Cerebellar nuclear complex (tissue), 1 donor: ENCODE measurements at regions not wholly inside any gene's neighbourhood (a gene's known extent, or its start where the extent isn't known, plus 50 kb on each side); places are given as distances from the start of the nearest gene placed in this dataset.

Source experiments
- DNase-seq, 2 experiments: peaks; one replicate each; lab custom pipeline; 2025; lab: John Stamatoyannopoulos, UW

DNA sequence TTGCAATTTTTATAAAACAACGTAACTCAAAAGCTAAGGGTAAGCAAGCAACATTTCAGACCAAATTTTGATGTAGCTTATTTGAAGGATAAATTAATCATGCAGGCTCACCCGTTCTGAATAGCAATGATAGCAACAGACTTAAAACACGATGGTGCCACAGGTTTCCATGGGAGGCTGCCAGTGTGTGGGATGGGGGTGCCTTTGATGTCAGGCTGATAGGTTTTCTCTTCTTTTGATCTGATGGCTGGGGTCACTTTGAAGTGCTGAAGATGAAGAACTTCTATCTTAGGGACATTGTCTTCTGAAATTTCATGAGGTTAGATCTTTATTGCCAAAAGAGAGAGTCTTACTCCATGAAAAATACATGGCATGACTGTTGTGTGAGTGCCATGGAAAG is 206.8 kb downstream of the LPIN1 start:
- DNase-seq: no peak

DNA sequence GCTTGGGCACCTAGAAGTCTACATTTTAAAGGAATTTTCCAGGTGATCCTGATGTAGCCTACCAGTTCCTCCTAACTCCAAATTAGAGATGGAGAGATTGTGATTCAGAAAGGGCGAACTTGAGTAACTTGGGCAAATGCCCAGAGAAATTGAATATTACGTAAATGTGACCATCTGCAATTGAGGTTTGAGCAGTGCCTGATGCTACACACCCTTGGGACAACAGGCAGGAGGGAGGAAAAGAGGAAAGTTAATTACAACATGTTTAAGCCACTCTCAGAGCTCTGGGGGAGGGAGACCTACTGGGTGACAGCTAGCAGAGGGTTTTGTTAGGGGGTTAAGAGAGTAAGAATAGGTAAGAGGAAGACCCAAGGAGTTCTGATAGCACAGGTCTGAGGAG is 208.9 kb downstream of the LPIN1 start:
- DNase-seq: no peak

DNA sequence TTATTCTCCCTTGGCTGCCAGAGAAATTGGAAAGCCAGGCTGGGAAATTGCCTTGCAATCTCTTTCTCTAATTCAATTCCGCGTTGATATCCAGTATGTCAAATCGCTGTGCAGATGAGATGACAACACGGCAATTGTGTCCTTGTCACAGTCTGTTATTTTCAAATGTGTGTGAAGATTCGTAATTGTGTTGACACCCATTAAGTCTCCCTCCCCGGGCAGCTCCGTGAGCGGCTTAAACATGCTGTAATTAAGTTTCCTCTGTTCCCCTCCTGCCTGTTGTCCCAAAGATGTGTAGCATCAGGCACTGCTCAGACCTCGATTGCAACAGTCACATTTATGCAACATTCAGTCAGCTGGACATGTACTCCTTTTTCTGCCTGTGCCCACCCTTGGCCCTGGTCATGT is 209.5 kb downstream of the LPIN1 start:
- no peak for DNase-seq

DNA sequence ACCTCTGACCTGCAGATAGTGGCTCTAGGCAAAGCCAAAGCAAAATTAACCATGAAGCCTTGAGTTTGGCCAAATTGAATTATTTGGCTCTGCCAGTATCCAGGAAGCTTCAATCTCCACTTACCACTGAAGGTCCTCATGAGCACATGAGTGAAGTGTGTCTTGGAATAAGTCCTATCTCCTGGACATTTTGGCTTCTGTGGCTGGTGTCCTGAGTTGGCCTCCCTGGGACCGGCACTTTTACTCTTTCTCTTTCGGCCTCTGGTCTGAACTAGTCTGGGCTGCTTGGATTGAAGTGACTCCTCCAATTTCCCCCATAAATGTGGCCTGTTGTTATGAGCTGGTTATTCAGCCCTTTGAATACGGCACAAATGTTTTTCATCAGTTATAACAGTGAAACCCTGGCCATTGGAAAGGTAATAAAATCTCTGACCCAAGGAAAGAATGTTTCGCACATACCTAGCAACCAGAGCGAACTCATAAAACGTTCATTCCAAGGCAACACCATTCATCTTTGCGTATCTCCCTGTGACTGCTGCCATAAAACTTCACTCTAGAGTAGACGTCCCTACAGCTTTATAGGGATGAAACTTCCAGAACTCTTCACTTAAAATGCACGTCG is 216.4 kb downstream of the LPIN1 start:
- DNase-seq: no peak

DNA sequence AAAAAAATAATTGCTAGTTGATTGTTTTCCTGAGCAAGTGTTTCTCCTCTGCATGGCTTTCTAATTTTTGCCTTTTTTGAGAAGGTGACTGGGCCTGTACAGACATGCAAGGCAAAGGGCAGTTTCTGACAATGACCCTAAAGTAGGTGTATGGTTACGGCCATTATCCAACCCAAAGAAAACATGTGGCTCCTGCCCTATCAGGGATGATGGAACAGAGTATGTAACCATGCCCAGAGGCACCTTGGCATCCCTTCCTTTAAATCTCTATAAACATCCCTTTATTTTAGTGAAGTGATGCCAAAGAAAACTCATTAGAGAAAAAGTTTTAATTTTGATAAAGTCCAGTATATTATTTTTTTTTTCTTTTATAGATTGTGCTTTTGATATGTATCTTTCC is 217.5 kb downstream of the LPIN1 start:
- no peak for DNase-seq

DNA sequence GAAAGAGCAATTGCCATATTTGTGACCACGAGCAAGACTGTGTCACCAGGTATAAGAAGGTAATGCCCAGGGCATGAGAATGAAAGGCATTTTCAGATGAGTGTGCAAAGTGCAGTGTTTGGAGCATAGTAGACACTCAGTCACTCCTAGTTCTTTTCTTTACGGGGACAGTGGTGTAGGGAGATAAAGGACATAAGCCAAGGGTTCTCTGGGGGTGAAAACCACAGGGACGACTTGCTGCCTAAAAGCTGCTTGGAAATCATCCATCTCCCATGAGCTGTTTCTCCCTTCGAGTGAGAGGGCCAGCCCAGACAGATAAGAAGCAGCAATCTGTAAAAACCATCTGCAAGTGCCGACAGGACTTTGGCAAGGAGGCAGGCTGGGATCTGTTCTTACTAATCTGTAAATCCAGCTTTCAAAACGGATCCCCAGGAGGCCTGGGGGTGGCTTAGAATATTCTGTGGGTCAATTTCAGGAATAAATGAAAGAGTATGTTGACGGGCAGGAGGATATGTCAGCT is 221.6 kb downstream of the LPIN1 start:
- no peak for DNase-seq

DNA sequence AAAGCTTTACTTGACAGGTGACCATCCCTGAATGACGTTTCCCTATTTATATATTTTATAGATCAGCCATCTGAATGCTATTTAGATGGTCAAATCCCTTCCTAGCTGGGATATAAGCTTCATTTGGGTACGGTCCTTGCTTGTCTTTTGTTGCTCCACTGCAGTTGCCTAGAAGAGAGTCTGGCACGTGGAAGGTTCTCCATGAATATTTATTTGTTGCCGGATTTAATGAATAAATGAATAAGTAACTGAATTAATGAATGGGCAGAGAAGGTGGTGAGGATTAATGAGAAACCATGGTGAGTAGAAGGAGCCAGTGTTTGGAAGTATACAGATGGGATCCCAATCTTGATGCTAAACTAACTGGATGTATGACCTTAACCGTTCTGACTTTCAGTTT is 222.1 kb downstream of the LPIN1 start:
- DNase-seq: no peak

DNA sequence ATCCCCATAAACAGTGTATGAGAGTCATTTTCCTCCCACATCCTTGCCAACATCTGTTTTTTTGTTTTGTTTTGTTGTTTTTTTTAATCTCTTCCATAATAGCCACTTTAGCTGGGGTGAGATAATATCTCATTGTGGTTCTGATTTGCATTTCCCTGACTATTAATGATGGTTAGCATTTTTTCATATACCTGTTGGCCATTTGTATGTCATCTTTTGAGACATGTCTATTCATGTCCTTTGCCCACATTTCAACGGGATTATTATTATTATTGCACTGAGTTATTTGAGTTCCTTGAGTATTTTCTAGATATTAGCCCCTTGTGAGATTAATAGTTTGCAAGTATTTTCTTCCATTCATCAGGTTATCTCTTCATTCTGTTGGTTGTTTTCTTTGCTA is 223.3 kb downstream of the LPIN1 start:
- DNase-seq: no peak

DNA sequence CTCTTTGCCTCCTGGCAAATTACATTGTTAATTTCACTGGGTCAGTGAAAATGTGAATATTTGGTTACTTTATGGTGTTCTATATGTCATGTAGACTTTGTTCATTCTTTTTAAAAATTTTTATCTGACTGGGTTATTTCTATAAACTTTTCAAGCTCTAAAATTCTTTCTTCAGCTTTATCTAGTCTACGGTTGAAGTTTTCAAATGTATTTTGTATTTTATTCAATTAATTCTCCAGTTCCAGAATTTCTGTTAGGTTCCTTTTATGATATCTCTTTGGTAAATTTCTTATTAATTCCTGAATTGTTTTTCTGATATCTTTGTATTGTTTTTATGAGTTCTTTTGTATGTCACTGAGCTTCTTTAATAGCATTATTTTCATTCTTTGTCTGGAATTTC is 228.1 kb downstream of the LPIN1 start:
- DNase-seq: no peak

DNA sequence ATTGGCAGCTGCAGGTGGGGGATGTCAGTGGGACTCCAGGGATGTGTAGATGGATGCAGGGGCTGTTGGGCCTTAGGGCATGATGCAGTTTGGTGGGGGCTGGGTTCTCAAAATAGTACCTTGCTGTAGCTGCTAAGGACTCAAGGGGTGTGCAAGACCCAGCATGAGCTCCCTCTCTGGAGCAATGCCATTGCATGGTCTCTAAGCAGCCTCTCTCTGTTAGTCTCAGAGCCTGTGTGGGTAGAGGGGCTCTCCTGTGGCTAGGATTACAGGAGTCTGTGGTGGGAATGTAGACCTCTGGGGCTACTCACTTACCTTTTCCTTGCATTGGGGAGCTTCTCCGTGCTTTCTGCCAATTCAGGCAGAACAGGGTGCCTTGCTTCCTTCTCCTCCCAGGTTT is 228.9 kb downstream of the LPIN1 start:
- no peak for DNase-seq

DNA sequence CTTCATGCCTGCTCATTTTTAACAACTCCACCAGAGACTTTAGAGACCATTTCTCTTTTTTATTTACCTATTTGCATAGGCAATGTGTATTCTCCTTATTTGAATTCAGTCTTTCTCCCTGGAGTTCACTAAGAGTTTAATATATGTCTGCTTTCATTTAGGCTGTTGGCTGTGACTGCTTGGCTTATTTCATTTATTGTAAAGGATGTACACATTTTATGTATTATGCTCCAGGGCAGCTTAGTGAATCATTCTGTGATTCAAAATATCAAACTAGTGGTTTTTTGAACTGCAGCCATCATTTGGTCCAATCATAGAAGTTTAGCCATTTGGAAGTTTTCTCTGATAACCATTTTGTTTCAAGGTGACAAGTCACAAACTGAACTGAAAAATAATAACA is 229.6 kb downstream of the LPIN1 start:
- DNase-seq: no peak

DNA sequence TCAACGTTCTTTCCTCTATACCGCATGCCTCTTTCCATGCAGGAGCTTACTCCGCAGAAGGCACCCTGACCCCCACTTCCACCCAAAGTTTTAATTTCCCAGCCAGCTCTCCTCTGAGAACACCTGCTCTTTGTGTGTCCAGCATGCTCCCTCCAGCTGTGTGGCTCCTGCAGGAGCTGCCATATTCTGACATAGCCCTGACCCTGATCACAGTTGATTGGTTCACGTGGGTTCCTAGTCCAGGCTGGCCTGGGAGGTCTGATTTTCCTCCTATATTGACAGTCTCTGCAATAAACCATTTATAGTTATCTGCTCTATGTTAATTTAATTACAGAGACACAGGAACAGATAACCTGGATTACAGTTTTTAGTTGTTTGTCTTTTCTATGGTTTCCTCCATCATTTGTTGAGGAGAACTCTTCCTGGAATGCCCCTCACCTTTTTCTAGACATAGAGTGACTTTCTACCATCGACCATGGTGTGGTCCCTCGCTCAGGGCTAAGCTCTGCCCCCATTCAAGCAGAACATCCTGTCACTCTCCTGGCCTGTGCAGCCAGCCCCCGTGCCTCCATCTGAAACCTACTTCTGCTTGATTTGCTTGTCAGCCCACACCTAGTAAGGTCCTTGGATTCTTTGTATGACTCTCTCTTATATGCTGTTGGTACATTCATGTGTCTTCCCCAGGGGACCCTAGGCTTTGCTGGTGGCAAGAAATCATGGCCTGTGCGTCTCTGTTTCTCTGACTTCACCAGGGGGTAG is 231.5 kb downstream of the LPIN1 start:
- DNase-seq: no peak

DNA sequence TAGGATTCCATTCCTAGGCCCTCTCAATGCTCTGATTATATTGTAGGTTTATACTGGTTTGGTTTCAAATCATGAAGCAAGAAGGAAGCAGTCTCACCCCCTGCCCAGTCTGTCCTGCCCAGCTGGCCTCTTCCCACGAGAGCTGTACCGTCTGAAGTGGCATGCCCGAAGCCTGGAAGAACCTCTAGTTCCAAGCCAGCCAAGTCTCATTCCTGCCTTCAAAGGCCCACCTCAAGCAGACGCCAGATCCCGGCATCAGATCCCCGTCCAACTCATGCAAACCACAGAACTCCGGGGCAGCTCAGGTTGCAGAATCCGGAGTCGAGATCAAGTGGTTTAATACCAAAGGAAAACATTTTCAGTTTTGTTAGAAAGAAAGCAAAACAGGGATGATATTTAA is 234.4 kb downstream of the LPIN1 start:
- DNase-seq: no peak

DNA sequence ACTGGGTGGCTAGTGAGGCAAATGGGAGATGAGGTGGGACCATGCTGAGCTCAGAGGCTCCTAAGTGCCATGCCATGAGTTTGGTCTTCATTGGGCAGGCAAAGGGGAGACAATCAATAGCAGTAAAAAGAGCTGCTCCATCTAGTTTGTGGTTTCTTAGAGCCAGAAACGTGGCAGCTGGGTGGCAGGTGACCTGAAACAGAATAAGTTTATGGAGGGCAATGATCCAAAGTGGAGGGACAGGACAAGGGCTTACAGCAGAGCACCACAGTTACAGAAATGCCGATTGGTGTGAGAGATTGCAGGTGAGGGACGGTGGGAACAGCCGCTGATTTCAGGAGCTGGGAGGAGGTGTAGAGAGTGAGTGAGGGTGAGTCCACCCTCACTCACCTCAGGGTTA is 237.0 kb downstream of the LPIN1 start:
- DNase-seq: no peak

DNA sequence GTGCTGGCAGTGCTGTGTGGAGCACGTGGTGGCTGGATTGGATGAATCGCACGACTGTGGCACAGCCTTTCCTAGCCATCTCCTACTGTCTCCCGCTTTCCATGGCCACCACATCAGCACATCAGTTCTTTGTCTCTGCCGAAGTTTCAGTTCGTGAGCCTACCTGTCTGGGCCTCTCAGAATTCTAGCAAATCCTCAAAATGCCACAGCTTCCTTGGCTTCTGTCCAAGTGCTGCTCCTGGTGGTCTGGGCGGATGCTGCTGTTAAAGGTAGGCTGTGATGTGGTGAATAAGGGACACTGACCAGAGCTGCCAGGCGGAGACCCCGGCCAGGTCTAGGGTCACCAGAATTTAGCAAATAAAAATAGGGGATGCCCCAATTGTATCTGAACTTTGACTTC is 237.4 kb downstream of the LPIN1 start:
- DNase-seq: no peak

DNA sequence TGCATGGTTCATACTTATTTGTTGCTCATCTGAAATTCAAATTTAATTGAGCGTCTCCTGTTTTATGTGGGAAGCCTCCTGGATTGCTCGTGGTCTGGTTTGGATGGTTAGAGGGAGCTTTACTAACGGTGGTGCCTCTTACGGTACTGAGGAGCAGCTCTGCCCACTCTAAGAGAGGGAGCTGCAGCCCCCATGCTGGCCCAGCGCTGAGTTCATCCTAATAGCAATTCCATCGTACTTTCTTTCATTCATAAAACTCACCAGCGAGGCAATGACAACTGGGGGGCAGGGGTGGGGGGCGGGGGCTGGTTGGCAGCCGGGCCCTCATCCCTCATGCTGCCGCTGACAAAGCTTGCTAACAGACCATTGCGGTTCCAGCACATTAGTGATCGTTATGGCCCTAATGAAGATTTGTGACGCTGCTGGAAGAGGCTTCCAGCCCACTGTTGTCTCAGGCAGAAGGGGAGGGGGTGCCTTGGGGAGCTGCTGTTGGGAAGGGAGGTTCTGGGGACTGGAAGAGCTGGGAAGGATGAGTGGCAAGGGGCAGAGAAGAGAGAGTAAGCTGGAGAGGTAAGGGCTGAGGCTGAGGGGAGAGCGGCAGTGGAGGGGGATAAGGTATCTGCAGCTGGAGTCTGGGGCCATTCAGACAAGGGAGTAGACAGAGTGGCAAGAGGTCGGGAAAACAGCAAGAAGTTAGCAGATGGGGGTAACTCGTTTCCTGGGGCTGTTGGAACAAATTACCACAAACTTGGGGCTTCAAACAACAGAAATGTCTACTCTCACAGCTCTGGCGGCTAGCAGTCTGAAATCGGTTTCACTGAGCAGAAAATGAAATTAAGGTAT is 238.1 kb downstream of the LPIN1 start:
- DNase-seq: no peak

DNA sequence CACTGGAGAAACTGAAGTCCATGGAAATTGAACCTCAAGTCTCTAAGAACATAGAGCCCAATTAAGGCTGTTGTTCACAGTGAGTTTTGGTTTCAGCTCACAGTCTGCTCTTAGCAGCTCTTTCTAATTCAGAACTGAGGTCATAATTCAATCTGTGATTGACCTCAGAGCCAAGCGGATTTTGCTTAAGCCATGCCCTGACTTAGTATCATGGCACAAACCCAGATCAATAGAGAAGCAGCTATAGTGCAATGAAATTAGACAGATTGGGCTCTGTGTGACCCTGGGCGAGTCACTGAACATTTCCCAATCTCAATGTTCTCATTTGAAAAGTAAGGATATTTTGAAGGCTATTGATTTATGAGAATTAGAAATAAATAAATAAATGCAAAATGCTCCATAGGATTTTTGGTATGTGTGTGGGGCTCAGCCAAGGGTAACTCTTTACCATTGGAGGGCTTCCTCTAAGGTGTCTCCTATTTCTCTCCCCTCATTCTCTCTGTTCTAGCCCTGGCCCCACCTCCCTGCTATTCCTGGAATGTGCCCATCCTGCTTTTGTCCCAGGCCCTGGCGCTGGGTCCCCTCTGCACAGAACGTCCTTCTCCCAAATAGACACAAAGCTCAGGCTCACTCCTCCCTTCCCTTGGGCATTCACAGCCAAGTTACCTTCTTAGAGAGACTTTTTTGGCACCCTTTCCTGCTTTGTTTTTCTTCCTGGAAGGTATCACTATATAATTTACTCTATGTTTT is 239.6 kb downstream of the LPIN1 start:
- DNase-seq: no peak

DNA sequence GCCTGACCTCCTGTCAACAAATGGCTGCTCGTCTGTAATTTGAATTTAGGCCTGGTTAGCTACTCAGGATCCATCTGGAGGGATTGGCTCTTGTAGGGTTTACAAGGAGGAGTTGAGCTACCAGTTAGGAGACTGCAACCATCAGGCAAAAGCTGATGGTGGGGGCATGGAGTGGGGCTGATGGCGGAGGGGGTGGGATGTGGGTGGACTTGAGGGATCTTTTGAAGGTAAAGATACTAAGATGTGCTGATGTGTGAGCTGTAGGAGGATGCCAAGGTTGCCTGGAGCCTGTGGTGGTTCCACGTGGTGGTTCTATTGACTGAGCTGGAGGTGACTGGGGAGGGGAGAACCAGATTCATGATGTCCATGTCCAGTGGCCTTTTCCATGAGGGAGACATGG is 240.7 kb downstream of the LPIN1 start:
- DNase-seq: no peak

DNA sequence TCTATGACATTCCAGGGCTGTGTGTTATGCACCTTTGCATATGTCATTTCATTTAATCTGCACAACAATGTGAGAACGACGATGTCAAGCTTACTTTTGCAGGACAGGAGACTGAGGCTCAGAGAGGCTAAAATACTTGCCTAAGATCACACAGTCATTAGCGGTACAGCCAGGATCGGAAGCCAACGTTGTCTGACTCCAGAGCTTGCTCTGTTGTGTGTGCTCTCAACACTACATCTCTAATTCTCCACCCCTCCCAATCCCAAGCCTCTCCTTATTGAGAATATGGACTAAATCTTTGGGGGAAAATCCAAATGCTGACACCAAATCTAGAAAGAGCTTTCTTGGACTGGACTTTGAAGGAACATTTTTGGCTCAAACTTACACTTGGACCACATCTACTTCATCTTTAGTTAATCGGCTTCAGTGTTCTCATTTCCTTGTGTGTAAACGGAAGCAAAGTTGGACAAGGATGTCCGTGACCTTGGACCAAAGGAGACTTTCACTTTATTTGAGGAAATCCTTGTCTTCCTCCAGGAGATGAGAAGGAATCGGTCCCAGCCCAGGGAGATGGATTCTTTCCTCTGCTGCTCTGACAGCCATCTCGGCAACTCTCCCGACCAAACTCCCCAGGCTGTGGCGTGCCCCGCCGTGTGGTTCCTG is 242.4 kb downstream of the LPIN1 start:
- DNase-seq: no peak

DNA sequence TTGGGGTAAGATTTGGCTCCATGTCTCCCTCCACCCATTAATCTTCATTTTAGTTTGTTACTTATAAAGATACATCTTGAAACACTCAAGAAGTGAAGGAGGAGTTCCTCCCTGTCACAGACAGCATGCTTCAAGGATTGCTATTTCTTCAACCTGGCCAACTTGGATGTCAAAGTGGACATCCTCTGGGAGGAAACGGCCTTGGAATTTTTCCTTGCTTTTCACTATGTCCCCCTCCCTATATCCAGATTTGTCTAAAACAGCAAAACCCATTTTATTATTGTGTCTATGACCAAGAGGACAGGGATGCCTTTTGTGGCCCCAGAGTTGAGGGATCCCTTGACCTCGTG is 242.9 kb downstream of the LPIN1 start:
- no peak for DNase-seq

DNA sequence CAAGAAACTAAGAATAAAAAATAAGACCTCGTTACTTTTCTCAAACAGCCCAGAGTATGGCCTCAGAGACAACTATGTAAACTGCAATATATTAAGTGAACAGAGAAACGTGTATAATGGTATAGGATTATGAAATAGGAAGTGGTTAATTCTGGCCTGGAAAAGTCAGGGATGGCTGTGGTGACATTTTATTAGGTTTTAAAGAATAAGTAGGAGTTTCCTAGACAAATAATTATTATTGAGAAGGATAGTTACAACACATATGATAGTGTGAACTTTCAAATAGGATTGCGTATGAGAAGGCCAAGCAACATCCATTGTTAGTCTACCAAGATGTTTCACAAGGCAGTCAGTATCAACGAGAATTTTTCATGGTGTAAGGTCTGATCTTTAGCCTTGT is 244.1 kb downstream of the LPIN1 start:
- DNase-seq: no peak

DNA sequence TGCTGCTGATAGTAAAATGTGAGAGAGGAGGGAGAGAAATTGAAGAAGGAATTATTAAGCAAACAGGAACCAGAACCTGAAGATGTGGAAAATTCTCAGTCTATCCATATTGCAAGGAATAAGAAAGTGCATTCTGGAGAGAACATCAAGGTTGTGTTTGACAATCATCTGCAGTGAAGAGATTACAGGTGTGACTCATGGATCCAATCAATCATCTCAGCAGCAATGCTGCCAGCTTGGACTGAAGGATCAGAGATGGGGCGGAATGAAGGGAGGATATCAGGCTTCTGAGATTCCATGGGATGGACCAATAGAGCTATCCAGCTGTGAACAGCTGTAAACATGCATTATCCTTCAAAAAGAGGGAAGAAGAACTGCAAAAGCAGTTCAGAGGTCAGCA is 247.3 kb downstream of the LPIN1 start:
- DNase-seq: no peak
